Keratinocyte (primary cell): ENCODE measurements at regions not wholly inside any gene's neighbourhood (a gene's known extent, or its start where the extent isn't known, plus 50 kb on each side); places are given as distances from the start of the nearest gene placed in this dataset.

Experiments used
- DNase-seq: peaks from one replicate; pipeline ENCODE4 v3.0.0-alpha.2; 2011; ENCODE audit warnings: low read depth, missing footprints, low spot score
- FAIRE-seq: peaks from 2 replicates; lab custom pipeline; 2011; peaks lifted over from hg19 to GRCh38; lab: Jason Lieb, UNC
- H2AFZ ChIP-seq: 2 replicates; pipeline ENCODE4 v1.6.0; 2012; ENCODE audit warnings: low read length, control low read depth, inconsistent platforms; ENCODE audit not compliant: control insufficient read depth
- H3K27ac ChIP-seq: 2 replicates; pipeline ENCODE4 v1.5.1; 2011; ENCODE audit warnings: low read length; ENCODE audit not compliant: control insufficient read depth, insufficient read depth
- H3K27me3 ChIP-seq: 3 replicates; pipeline ENCODE4 v1.6.0; 2011; ENCODE audit warnings: low read length; ENCODE audit not compliant: control insufficient read depth, insufficient read depth; ENCODE audit errors: extremely low read depth
- H3K36me3 ChIP-seq, 2 experiments: 2 replicates in 1 of 2; 3 replicates in 1 of 2; pipeline ENCODE4 v1.5.1; 2011; ENCODE audit warnings: low read length in 2 of 2, mild to moderate bottlenecking in 1 of 2; ENCODE audit not compliant: control insufficient read depth in 2 of 2, insufficient read depth in 2 of 2; ENCODE audit errors: extremely low read depth in 1 of 2
- H3K4me1 ChIP-seq: 3 replicates; pipeline ENCODE4 v1.5.1; 2011; ENCODE audit warnings: low read length; ENCODE audit not compliant: control insufficient read depth, insufficient read depth; ENCODE audit errors: extremely low read depth
- H3K4me2 ChIP-seq: 3 replicates; pipeline ENCODE4 v1.6.0; 2011; ENCODE audit warnings: low read depth, low read length; ENCODE audit not compliant: control insufficient read depth, insufficient read depth; ENCODE audit errors: extremely low read depth
- H3K4me3 ChIP-seq, 3 experiments: fragments of 200-600 bp in 1 of 3; sonication (generic) in 1 of 3; 2 replicates in 2 of 3; 3 replicates in 1 of 3; pipeline ENCODE4 v1.5.1; 2011 to 2016; ENCODE audit warnings: low read length in 3 of 3, mild to moderate bottlenecking in 3 of 3, control low read depth in 2 of 3, inconsistent platforms in 1 of 3, low read depth in 1 of 3, mixed read lengths in 1 of 3, mixed run types in 1 of 3, moderate library complexity in 1 of 3; ENCODE audit not compliant: control insufficient read depth in 2 of 3, insufficient read depth in 2 of 3; ENCODE audit errors: extremely low read depth in 1 of 3
- H3K79me2 ChIP-seq: 2 replicates; pipeline ENCODE4 v1.6.0; 2012; ENCODE audit warnings: low read length; ENCODE audit not compliant: control insufficient read depth, insufficient read depth
- H3K9ac ChIP-seq: 3 replicates; pipeline ENCODE4 v1.6.0; 2011; ENCODE audit warnings: low read length; ENCODE audit not compliant: control insufficient read depth, insufficient read depth; ENCODE audit errors: extremely low read depth
- H3K9me1 ChIP-seq: 3 replicates; pipeline ENCODE4 v1.6.0; 2011; ENCODE audit warnings: low read length; ENCODE audit not compliant: control insufficient read depth, insufficient read depth; ENCODE audit errors: extremely low read depth
- H3K9me3 ChIP-seq: 2 replicates; pipeline ENCODE4 v1.5.1; 2012; ENCODE audit warnings: low read depth, low read length; ENCODE audit not compliant: control insufficient read depth
- H4K20me1 ChIP-seq: 3 replicates; pipeline ENCODE4 v1.6.0; 2011; ENCODE audit warnings: low read length; ENCODE audit not compliant: control insufficient read depth, insufficient read depth; ENCODE audit errors: extremely low read depth
- CTCF ChIP-seq, 3 experiments: IDR thresholded peaks in 1 of 3; conservative IDR thresholded peaks in 1 of 3; optimal IDR thresholded peaks in 1 of 3; 2 replicates in 2 of 3; 3 replicates in 1 of 3; pipeline versions ENCODE3 to v1.5.1; 2011; ENCODE audit warnings: low read length in 3 of 3, mild to moderate bottlenecking in 3 of 3, moderate library complexity in 2 of 3, control low read depth in 1 of 3, inconsistent platforms in 1 of 3; ENCODE audit not compliant: insufficient read depth in 2 of 3; ENCODE audit errors: extremely low read depth in 1 of 3
- EZH2 ChIP-seq: IDR thresholded peaks from one replicate; pipeline ENCODE4 v1.6.1; 2012; ENCODE audit warnings: inconsistent platforms, mild to moderate bottlenecking, low read length, moderate library complexity
- dilution Hi-C: fragments of 300-500 bp; cut with MboI; formaldehyde crosslinking; loops from one replicate; pipeline ENCODE4 v1.7.0; 2020; ENCODE audit warnings: low sequenced_read_pairs; ENCODE audit not compliant: extremely low pct_ligation_motif_present

DNA sequence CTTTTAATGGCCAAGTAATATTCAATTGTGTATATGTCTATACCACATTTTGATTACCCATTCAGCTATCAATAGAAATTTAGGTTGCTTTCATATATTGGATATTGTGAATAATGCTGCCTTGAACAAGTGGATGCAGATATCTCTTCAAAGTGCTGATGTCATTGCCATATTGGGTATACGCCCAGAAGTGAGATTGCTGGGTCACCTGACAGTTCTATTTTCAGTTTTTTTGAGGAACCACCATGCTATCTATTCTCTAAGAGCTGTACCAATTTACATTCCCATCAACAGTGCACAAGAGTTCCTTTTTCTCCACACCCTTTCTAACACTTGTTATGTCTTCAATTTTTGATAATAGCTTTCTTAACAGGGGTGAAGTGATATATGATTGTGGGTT lies 306.9 kb downstream of the ZNF516 start:
- H3K9me3 ChIP-seq, result no peaks in the 10 kb centered on the region
- H3K27me3 ChIP-seq, result no peaks in the 10 kb centered on the region
- H3K27ac ChIP-seq, result no peak overlapping the region
- H3K9me1 ChIP-seq, result no peaks in the 10 kb centered on the region
- H3K9ac ChIP-seq, result no peak overlapping the region
- no peaks in the 10 kb centered on the region for H3K36me3 ChIP-seq
- DNase-seq, result no peak
- H2AFZ ChIP-seq, result no peak overlapping the region
- TF ChIP-seq EZH2 (no peak), CTCF (optimal IDR thresholded peaks at IDR 0.05 in 1 of 3, IDR thresholded peaks at IDR 0.05 in 1 of 3, conservative IDR thresholded peaks at IDR 0.05 in 1 of 3; ENCODE audit: extremely low read depth in 1 of 3, insufficient read depth in 2 of 3, low read length in 3 of 3) (no peak)
- no peak overlapping the region for H3K4me2 ChIP-seq
- H3K79me2 ChIP-seq, result no peaks in the 10 kb centered on the region
- no peak overlapping the region for H3K4me3 ChIP-seq
- no peaks in the 10 kb centered on the region for H3K4me1 ChIP-seq
- FAIRE-seq, result no peak
- dilution Hi-C loops, result no loop called here
- H4K20me1 ChIP-seq, result no peaks in the 10 kb centered on the region

DNA sequence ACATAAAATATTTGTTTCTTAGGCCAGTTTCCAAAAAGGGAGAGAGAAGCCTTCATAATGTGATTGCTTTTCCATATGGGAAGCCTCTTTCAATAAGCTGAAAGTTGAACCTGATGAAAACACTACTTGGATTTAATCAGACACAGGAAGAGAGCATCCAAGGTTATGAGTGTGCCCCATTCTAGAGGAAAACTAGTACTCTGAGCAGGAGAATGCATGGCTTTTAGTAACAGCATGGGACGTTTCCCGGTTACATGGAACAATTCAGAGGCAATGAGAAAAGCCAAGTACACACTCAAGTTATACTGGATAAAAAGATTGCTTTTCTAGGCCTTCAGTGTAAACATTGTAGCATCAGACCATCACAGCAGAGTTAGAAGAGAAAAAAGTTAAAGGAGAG lies 315.8 kb downstream of the ZNF516 start:
- FAIRE-seq (no peak), DNase-seq (no peak)
- H3K4me1 ChIP-seq, result no peaks in the 10 kb centered on the region
- H2AFZ ChIP-seq, result no peak overlapping the region
- no peak for TF ChIP-seq CTCF (optimal IDR thresholded peaks at IDR 0.05 in 1 of 3, IDR thresholded peaks at IDR 0.05 in 1 of 3, conservative IDR thresholded peaks at IDR 0.05 in 1 of 3; ENCODE audit: extremely low read depth in 1 of 3, insufficient read depth in 2 of 3, low read length in 3 of 3)
- no peak for TF ChIP-seq EZH2
- no peak overlapping the region for H3K4me3 ChIP-seq
- H3K79me2 ChIP-seq, result no peaks in the 10 kb centered on the region
- H3K9me3 ChIP-seq, result no peaks in the 10 kb centered on the region
- H4K20me1 ChIP-seq, result no peaks in the 10 kb centered on the region
- H3K4me2 ChIP-seq, result no peak overlapping the region
- no peak overlapping the region for H3K9ac ChIP-seq
- H3K9me1 ChIP-seq, result no peaks in the 10 kb centered on the region
- no peak overlapping the region for H3K27ac ChIP-seq
- no peaks in the 10 kb centered on the region for H3K36me3 ChIP-seq
- no peaks in the 10 kb centered on the region for H3K27me3 ChIP-seq
- dilution Hi-C loops, result no loop called here
